Fibroblast of skin of left quadriceps (primary cell): ENCODE measurements at regions not wholly inside any gene's neighbourhood (a gene's known extent, or its start where the extent isn't known, plus 50 kb on each side); places are given as distances from the start of the nearest gene placed in this dataset.
"Not testable (repeated sequence)": the region's sequence is repeated elsewhere in the genome, so short reads cannot be mapped to it uniquely, and the experiment has no call there.

Experiments
- DNase-seq, 2 experiments: peaks; one replicate each; pipeline ENCODE4 v3.0.0-alpha.2; 2013; ENCODE audit warnings: low read depth in 2 of 2

GRCh38 chr6:139530561-139530960, 156.1 kb upstream of the CITED2 start:
- no peak for DNase-seq

GRCh38 chr6:139529420-139529819, 155.0 kb upstream of the CITED2 start:
- no peak for DNase-seq

- no peak for DNase-seq
These were observed 154.0 kb upstream of the CITED2 start for GRCh38 chr6:139528471-139528870.

- DNase-seq, result no peak
These were observed 151.0 kb upstream of the CITED2 start for GRCh38 chr6:139525415-139525814.

- no peak for DNase-seq
These were observed 149.5 kb upstream of the CITED2 start for GRCh38 chr6:139523986-139524385.

GRCh38 chr6:139522511-139523220, 148.2 kb upstream of the CITED2 start:
- DNase-seq, result no peak

GRCh38 chr6:139521338-139521737, 146.9 kb upstream of the CITED2 start:
- DNase-seq, result no peak

GRCh38 chr6:139520321-139520768, 145.9 kb upstream of the CITED2 start:
- no peak for DNase-seq

- DNase-seq, result peak; percentile 55 to 57
These were observed 145.2 kb upstream of the CITED2 start for GRCh38 chr6:139519571-139520031.

GRCh38 chr6:139519097-139519496, 144.6 kb upstream of the CITED2 start:
- no peak for DNase-seq

- no peak for DNase-seq
These were observed 144.2 kb upstream of the CITED2 start for GRCh38 chr6:139518556-139519091.

GRCh38 chr6:139517998-139518555, 143.6 kb upstream of the CITED2 start:
- DNase-seq, result not testable (repeated sequence)

- no peak for DNase-seq
These were observed 141.1 kb upstream of the CITED2 start for GRCh38 chr6:139515511-139515910.

GRCh38 chr6:139514819-139515218, 140.4 kb upstream of the CITED2 start:
- no peak for DNase-seq

GRCh38 chr6:139510040-139510790, 135.8 kb upstream of the CITED2 start:
- no peak for DNase-seq

- no peak for DNase-seq
These were observed 134.7 kb upstream of the CITED2 start for GRCh38 chr6:139509167-139509566.

- DNase-seq, result no peak
These were observed 134.1 kb upstream of the CITED2 start for GRCh38 chr6:139508576-139508975.

- no peak for DNase-seq
These were observed 133.6 kb upstream of the CITED2 start for GRCh38 chr6:139508023-139508422.

GRCh38 chr6:139500977-139501376, 126.5 kb upstream of the CITED2 start:
- DNase-seq, result no peak

GRCh38 chr6:139498715-139499114, 124.3 kb upstream of the CITED2 start:
- no peak for DNase-seq

GRCh38 chr6:139497345-139497961, 123.0 kb upstream of the CITED2 start:
- no peak for DNase-seq
